OCI-M2 (cell line): ENCODE measurements at regions not wholly inside any gene's neighbourhood (a gene's known extent, or its start where the extent isn't known, plus 50 kb on each side); places are given as distances from the start of the nearest gene placed in this dataset.

Experiments used
- DNase-seq: peaks from one replicate; lab custom pipeline; 2025; ENCODE audit not compliant: unreplicated experiment; lab: John Stamatoyannopoulos, UW

DNA sequence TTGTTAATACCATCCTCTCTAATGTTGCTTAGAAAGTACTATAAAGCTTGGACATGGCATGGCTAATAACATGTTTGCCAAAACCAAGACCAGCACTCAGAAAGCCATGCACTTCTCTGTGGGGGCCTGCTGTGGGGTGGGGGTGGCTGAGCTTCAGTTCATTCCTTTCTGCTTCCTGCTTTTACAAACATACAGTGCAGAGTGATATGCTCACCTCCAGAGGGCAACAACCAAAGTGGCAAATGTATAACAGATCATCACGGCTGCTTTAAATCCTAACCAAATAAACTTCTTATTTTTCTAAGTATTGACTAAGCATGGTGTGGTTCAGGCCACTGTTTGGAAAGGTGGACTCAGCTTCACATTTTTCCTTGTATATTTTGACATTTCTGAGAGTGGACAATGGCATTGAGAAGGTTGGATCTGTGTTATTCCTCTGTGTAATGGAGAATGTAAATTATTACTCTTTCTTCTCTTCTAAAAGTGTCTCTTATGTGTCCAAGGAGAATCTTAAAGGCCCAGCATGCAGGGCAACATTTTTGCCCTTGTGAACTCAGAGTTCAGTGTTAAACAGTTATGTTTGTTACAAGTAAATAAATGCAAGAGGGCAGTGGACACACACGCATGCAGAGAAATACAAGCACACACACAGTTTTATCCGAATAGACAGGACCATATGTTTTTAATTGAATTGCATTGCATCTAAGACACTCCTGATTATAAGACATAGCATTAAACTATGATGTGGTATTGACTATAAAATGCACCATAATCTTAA is 186.1 kb downstream of the HERPUD2 start:
- no peak for DNase-seq

DNA sequence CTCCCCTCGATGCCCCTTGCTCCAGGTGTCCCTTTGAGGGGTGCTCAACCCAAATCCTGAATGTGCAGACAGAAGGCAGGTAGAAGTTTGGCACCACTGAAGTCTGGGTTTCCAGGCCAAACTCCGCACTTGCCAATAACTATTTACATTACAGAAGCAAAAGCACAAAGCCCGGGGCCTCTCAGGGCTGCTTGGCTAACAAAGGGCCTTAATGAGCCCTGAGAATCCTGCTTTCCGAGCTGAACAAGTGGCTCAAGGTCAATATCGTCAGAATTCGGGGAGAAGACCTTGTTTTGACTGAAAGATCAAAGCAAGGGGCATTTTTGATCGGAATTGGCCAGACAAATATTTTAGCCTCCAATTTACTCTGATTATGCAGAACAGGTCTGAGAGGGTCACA is 189.9 kb downstream of the HERPUD2 start:
- DNase-seq, result no peak

DNA sequence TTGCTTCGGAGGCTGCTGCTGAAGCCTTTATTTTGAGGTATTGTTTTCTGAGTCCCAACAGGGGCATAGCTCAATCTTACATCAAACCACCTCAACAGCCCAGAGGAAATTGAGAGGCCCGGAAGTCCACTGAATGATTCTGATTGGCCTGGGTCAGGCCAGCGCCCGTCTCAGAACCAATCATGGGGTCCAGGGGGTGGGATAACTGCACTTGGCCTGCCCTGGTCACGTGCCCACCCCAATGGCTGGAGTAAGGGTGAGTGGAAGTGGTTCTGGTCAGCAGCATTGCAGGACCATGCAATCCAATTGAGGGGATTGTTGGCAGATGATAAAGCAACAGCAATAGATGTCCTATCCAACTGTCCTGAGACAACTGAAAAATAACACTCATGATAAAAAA is 190.6 kb downstream of the HERPUD2 start:
- no peak for DNase-seq

DNA sequence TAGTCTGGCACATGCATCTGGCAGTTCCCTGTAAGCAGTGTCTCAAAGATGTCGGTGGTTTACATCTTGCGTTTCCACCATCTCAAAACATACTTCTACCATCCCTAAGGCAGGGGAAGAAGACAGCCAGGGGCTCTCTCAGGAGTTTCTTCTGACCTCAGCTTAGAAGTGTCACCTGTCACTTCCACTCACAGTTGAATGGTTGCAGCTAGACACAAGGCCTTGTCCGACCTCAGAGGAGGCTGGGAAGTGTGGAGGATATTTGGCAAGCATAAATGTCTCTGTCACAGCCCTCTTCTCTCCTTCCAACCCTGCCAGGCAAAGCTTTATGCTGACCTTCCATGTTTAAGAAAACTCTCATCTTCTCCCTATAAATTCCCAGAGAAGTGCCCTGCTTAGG is 193.3 kb downstream of the HERPUD2 start:
- DNase-seq, result no peak

DNA sequence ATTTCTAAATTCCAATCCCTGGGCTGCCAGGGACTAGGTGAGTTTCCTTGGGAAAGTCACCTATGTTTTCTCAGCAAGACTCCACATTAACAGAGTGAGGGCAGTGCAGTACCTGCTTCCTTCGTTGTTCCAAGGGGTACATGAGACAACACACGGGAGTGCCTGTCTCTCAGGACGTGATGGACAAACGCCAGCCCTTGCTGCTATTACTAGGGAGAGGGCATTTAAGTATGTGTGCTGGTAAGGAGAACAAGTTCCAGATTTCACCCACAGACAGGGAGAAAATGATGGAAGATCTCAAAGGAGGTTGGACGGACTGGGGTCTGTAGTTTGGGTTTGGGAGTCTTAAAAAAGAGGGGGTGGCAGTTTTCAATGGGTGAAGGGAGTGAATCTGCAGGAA is 195.7 kb downstream of the HERPUD2 start:
- no peak for DNase-seq

DNA sequence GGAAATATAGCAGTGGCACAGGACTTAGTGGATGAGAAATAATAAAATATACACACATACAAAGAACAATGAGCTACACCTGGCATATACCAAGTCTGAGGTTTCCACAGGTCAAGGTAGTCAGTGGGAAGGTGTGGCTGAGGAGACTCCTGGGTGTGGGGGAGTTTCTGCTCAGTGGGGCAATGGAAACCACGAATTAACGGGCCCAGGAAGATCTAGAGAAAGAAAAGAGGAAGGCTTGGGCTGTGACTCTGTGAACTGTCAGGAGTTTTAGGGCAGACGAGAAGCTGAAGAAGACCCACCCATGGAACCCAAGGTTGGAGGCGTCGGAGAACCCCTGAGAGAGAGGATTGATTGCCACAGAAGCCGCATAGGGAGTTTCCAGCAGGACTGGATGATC is 196.5 kb downstream of the HERPUD2 start:
- no peak for DNase-seq

DNA sequence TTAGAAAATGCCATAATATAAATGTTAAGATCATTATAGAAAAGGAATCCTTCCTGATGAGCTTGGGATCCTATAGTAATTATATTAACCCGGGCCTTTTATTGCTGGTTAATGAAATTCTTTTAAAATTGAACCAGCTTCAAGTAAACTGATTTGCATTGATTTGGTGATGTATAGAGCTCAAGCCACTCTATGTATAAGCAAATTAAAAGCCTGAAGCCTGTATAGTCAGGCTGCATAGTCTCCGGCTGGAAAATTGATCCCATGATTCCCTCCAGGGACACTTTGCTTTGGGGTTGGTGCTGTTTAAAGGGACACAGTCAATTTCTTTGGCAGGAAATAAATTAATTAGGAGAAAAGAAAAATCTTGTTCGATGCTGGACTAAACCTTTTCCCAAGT is 199.1 kb downstream of the HERPUD2 start:
- DNase-seq, result no peak

DNA sequence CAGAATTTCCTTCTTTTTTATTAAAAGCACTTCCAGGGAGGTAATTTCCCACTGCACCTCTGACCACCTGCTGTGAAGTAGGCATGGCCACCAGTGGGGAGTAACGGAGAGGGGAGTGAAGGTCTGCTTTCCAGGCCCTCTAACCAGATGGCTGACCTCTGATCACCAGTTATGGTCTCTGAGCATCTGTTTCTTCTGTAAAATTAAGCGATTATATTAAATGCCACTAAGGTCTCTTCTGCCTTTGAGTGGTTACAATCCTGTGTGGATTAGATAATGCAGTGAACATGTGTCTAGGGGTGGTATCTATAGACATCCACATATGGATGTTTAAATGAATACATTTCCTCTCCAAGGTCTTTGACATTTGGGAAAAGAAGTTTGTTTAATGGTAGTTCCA is 199.6 kb downstream of the HERPUD2 start:
- DNase-seq, result no peak

DNA sequence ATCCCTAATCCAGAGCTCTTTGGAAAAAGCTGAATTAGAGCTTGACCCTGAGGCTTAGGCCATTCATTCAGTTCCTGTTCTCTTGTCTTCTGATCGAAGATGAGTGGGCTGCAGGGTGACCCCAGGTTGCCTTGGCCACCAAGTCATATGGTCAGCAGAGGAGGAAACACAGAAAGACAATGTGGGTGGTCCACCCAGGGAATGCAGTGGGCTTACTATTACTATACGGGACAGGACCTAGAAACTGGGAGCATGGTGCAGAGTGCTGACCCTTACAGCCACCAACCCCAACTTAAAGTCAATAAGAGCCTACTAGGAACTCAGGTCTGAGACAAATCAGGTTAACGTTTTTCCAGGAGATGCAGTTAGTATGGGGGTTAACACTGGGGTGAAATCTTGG is 200.5 kb downstream of the HERPUD2 start:
- DNase-seq, result no peak

DNA sequence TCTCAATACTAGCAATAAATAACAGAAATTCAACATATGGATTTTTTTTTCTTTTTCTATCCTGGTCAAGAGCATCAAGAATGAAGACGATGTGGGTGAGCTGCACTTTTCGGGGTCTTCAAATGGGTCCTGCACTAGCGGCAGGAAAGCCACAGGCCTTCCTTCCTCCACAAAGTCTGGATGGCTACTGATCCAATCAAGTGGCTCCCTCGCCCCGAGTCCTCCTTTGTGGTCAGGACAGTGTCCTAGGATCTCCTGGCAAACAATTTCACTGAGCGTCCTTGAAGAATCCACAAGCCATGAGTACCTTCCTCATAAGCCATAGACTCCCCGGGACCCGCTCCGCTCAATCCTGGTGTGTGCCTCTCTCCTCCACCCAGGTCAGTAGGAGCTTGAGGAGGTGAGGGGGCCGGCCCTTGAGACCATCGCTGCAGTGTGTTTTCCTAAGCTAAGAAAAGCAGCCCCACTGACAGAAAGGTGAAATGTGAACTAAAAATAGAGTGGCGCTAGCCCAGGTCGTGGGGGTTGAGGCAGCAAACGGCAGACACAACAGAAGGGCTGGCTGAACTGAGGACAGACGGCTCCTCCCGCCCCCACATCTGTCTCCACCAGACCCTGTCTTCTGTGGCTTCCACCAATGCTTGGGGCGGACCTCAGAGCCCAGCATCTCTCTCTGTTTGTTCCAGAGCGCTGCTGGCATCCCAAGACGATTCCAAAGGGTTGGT is 202.3 kb downstream of the HERPUD2 start:
- DNase-seq, result no peak

DNA sequence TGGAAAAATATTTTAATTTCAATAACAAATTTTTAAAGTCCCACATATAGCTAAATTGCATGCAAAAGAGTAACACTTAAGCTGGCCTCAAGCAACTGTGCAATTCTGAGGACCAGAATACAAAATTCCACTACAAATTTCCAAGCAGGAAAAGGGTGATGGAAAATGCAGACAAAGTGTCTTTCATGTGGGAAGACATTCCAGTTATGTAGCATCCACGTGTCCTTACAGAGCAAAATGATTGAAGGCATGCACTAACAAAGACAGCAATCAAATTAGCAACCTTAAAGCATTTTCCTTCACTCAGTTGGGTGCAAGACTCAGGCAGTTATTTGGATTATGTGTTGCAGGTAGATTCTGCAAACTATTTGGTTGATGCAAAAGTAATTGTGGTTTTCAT is 203.7 kb downstream of the HERPUD2 start:
- DNase-seq, result no peak

DNA sequence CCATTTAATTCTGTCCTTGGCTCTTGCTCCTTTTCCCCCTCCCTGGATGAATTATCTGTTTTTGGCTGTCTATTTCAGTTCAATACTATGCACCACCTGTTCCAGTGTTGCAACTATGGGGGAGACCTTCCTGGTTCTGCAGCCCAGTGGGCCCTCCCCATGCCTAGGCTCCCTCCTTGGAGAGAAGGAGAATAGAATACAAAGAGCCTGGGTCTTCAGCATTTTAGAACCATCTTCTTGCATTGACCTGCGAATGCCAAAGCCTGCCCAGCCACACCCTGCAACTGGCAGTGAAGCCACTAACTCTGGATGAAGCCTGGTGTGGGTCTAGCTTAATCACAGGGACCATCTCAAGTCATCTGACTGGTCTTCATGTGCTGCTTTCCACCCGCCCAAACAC is 207.1 kb downstream of the HERPUD2 start:
- no peak for DNase-seq

DNA sequence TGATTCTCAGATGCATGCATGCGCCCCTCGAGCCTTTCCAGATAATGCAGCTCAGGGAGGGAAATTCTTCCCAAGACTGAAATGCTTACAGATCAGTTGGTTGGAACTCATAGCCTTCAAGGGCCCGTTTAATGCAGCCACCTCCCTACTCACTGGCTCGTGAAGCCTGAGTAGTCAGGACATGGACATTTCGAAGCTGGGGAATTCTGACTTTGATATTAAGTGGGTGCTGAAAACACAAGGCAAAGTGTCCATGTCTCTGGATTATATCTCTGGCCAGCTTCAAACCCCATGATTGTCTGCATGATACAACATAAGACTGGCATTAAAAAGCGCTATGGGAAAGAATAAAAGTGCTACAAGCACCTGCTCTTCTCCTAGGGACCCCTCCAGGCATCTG is 207.5 kb downstream of the HERPUD2 start:
- no peak for DNase-seq

DNA sequence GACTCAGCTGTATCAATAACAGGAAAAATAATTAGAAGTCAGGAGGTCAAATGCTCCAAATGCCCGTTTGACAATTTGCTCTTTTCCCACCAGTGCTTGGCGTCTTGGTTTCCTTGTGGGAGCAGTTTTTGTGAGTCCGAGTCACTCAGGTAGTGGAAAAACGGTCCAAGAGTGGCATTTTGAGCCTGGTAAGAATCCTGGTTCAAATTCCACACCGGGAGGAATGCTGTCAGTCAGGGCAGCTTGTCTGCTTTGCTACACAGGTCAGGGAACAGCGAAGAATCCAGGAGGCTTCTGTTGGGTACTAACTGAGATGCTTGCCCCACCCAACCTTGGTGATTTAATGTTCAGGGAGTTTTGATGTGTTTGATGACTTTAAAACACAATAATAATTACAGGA is 209.5 kb downstream of the HERPUD2 start:
- no peak for DNase-seq

DNA sequence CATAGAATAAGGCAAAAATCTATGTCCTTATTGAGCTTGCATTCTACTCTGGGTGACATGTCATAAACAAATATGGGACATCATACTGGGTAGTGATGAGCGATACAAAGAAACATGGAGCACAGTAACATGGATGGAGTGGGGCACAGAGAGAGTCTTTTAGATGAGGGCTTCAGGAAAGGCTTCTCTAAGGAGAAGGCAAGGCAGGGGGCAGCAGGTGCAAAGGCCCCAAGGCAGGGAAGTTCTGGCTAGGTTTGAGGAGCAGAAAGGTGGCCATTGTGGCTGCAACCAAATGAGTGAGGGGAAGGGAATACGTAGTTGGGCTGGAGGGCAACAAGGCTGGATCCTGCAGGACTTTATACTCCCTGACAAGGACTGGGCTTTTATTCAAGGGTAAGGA is 211.4 kb downstream of the HERPUD2 start:
- no peak for DNase-seq

DNA sequence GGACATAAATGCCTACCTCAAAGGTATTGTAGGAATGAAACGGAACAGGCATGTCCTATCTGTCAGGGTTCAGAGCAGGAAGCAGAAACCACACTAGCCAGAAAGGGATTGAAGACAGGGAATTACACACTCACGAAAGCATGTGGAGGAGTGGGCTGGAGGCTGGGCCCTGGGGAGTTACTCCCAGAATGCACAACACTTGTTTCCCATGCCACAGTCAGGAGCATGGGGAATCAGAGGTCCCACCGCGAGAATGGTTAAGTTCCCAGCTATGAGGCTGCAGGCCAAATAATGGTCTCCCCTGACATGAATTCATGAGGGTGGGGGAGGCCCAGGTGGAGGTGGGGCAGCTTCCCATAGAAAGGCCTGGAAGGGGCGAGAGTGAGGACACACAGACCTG is 212.7 kb downstream of the HERPUD2 start:
- DNase-seq, result no peak

DNA sequence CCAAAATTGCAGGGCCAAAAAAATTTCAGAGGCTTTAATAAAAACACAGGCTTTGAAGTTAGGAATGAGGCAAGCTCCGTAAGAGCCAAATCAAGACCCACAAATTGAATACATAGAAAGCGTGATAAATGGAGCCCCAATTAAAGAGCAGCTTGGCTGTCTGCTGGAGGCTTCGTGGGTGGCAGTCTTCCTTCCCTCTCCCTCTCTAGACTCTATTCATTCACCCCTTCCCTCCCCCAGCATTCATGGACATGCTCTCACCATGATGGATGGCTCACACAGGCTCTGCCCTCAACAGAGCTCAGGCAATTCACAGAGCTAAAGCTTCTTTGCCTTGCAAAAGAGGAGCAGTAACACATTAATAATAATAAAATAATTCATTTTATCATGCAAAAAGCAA is 214.1 kb downstream of the HERPUD2 start:
- DNase-seq, result no peak

DNA sequence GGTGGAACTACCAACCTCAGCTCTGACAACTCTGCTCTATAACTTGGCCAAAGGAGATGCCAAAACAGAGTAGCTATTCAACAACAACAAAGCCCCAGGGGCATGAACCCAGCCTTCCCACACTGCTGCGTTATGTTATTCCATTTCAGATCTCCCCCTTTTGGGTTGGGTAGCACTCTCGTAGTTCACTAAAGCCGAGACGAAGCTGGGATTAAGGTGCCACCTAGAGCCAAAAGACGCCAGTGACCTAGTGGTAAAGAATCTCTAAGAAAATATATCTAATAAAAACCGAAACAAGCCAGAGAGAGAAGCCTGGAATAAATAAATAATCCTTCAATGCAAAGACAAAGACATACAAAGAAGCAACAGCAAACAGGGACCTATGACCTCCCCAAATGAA is 217.3 kb downstream of the HERPUD2 start:
- no peak for DNase-seq

DNA sequence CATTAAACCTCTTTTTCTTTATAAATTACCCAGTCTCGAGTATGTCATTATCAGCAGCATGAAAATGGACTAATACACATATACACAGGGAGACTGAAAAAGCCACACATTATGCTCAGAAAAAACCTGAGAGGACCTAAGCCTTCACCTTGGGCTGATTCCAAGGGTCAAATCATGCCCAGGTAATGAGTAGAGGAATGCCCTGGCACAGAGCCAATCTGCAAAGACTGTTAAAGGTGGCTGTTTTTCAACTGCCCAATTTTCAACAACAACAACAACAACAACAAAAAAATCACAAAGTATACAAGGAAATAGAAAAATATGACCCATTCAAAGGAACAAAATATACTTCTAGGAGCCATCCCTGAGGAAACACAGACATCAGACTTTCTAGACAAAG is 220.2 kb upstream of the TBX20 start:
- DNase-seq, result no peak

DNA sequence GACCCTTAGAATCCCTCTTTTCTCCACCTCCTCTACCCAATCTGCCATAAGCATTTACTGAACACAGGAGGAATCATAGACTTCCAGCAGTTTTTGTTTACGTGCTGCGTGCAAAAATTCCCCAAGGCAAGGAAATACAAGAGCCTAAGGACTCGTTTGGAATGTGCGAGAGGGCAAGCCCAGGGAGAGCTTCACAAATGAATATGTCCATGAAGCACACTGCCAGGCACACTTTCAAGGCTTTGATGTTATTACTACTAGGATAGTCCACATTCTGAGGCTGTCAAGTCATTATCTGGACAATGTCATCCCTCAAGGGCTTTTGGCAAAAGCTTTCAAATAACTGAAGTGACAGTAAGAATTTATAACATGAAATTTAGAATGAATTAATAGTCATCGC is 214.7 kb upstream of the TBX20 start:
- no peak for DNase-seq

DNA sequence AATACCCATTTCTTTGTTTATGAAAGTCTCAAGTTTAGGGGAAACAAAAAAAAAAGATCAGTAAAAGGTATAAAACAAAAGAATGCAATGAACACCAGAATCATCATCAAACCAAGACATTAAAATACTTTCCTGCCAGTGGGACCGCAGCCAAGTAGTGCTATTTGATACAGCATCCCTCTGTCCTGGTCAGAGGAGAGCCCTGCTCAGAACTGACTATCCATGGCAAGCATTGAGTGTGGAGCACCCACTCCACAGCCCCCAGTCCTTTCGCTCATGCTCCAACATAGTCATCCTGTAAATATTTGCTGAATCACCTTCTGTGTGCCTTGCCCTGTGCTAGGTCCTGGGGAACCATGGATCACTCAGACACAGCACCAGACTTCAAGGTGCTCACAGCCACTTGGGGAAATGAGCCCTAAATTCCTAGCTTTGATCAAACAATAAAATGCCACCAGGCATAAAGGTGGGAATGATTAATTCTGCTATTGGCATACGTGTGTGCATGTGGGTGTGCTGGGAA is 213.6 kb upstream of the TBX20 start:
- DNase-seq, result no peak

DNA sequence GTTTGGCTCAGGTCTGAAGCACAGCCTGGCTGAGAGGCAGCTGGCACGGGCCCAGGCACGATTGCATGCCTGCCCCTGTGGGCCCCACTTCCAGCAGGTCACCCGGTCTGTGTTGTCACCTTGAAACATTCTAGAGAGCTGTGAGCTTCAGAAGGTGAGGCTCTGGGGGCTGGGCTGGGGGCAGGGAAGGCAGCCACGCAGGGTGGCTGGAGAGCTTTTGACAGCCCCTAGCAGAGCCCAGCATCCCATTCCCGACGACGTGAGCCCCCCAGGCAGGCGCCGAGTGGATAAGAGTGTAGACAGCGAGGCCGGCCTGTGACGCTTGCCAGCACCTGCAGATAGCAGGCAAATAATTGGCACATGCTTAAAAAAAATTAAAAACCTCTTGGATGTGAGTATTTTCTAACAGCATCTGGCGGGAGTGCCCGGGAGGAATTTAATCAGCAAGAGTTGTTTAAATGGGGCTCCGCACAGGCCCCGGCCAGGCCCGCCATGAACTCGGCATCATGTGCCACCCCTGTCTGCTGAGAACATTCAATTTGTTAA is 212.0 kb upstream of the TBX20 start:
- DNase-seq, result no peak
